GM23338 (cell line): ENCODE measurements at regions not wholly inside any gene's neighbourhood (a gene's known extent, or its start where the extent isn't known, plus 50 kb on each side); places are given as distances from the start of the nearest gene placed in this dataset.

Experiments used
- ATAC-seq: fragments of 200-7000 bp; cut with Tn5 transposase; 3 replicates; pipeline ENCODE4 v1.9.1; 2020
- DNase-seq: peaks from one replicate; pipeline ENCODE4 v3.0.0-alpha.2; 2015; ENCODE audit warnings: low spot score
- H2AFZ ChIP-seq: fragments of 200-600 bp; sonication (generic); 2 replicates; pipeline ENCODE4 v1.8.0; 2016; ENCODE audit warnings: antibody characterized with exemption, mild to moderate bottlenecking, moderate library complexity
- H3F3A ChIP-seq: fragments of 200-600 bp; sonication (generic); replicated peaks from 2 replicates; pipeline ENCODE4 v1.8.0; 2017; ENCODE audit warnings: antibody characterized with exemption, mixed run types, low read depth
- H3K27ac ChIP-seq: fragments of 200-600 bp; sonication (generic); 2 replicates; pipeline ENCODE4 v1.6.1; 2016; ENCODE audit warnings: low read depth
- H3K27me3 ChIP-seq: fragments of 200-600 bp; sonication (generic); 2 replicates; pipeline ENCODE4 v1.8.0; 2016; ENCODE audit warnings: mild to moderate bottlenecking, mixed run types, moderate library complexity; ENCODE audit not compliant: insufficient read depth
- H3K36me3 ChIP-seq: fragments of 200-600 bp; sonication (generic); 2 replicates; pipeline ENCODE4 v1.8.0; 2016; ENCODE audit warnings: mild to moderate bottlenecking; ENCODE audit not compliant: insufficient read depth
- H3K4me1 ChIP-seq: fragments of 200-600 bp; sonication (generic); 2 replicates; pipeline ENCODE4 v1.8.0; 2016; ENCODE audit warnings: mild to moderate bottlenecking, moderate library complexity; ENCODE audit not compliant: insufficient read depth
- H3K4me2 ChIP-seq: fragments of 200-600 bp; sonication (generic); 2 replicates; pipeline ENCODE4 v1.7.1; 2017; ENCODE audit warnings: mixed run types
- H3K4me3 ChIP-seq: fragments of 200-600 bp; sonication (generic); 2 replicates; pipeline ENCODE4 v1.6.1; 2016; ENCODE audit warnings: mixed run types
- H3K79me2 ChIP-seq: fragments of 200-600 bp; sonication (generic); replicated peaks from 2 replicates; pipeline ENCODE4 v1.8.0; 2017; ENCODE audit warnings: mild to moderate bottlenecking; ENCODE audit not compliant: insufficient read depth
- H3K9me2 ChIP-seq: fragments of 200-600 bp; sonication (generic); 2 replicates; pipeline ENCODE4 v1.8.0; 2017; ENCODE audit not compliant: insufficient read depth
- H4K20me1 ChIP-seq: fragments of 200-600 bp; sonication (generic); replicated peaks from 2 replicates; pipeline ENCODE4 v1.8.0; 2017; ENCODE audit warnings: mild to moderate bottlenecking; ENCODE audit not compliant: insufficient read depth
- H3K27ac Mint-ChIP-seq: 2 replicates; pipeline ENCODE4 v1.8.0; 2020; ENCODE audit warnings: inconsistent platforms, mild to moderate bottlenecking, moderate library complexity, mixed read lengths
- H3K27me3 Mint-ChIP-seq: 3 replicates; pipeline ENCODE4 v1.8.0; 2022; ENCODE audit warnings: low read depth, mild to moderate bottlenecking, moderate library complexity, mixed read lengths, inconsistent platforms; ENCODE audit not compliant: insufficient read depth, poor library complexity
- H3K36me3 Mint-ChIP-seq: 3 replicates; pipeline ENCODE4 v1.8.0; 2021; ENCODE audit warnings: low read depth, mild to moderate bottlenecking, inconsistent platforms, moderate library complexity, mixed read lengths
- H3K4me1 Mint-ChIP-seq: 3 replicates; pipeline ENCODE4 v1.8.0; 2020; ENCODE audit warnings: mild to moderate bottlenecking, inconsistent platforms, mixed read lengths
- H3K4me3 Mint-ChIP-seq: 3 replicates; pipeline ENCODE4 v1.8.0; 2021; ENCODE audit warnings: moderate library complexity, mild to moderate bottlenecking, inconsistent platforms, mixed read lengths
- H3K9me3 Mint-ChIP-seq: 3 replicates; pipeline ENCODE4 v1.8.0; 2020; ENCODE audit warnings: moderate library complexity, mild to moderate bottlenecking, inconsistent platforms, mixed read lengths
- CREB1 ChIP-seq: fragments of 250-450 bp; sonication (Bioruptor Pico); IDR thresholded peaks from 2 replicates; pipeline ENCODE4 v1.5.0; 2020; ENCODE audit warnings: low read depth, mild to moderate bottlenecking, moderate library complexity
- EZH2phosphoT487 ChIP-seq: fragments of 200-600 bp; sonication (generic); IDR thresholded peaks from one replicate; pipeline ENCODE4 v1.8.1; 2018; ENCODE audit warnings: antibody characterized with exemption; ENCODE audit not compliant: unreplicated experiment
- NANOG ChIP-seq: IDR thresholded peaks from 2 replicates; pipeline ENCODE4 v1.6.1; 2016; ENCODE audit warnings: antibody characterized with exemption, borderline replicate concordance
- REST ChIP-seq: IDR thresholded peaks from one replicate; pipeline ENCODE4 v1.6.1; 2018; ENCODE audit warnings: antibody characterized with exemption; ENCODE audit not compliant: unreplicated experiment
- ZNF114 ChIP-seq: fragments of 250-450 bp; sonication (Bioruptor Pico); IDR thresholded peaks from 2 replicates; pipeline ENCODE4 v1.5.0; 2020; ENCODE audit warnings: mild to moderate bottlenecking, moderate library complexity
- ZNF331 ChIP-seq: fragments of 250-450 bp; sonication (Bioruptor Pico); IDR thresholded peaks from 2 replicates; pipeline ENCODE4 v1.5.0; 2020; ENCODE audit warnings: low read depth, mild to moderate bottlenecking, moderate library complexity
- ZNF462 ChIP-seq: fragments of 250-450 bp; sonication (Bioruptor Pico); IDR thresholded peaks from 2 replicates; pipeline ENCODE4 v1.5.0; 2020; ENCODE audit warnings: mild to moderate bottlenecking, moderate library complexity

- no peak for TF ChIP-seq NANOG
These were observed 943.8 kb upstream of the TYRP1 start (continued) for GRCh38 chr9:11749396-11749795.

- Histone ChIP-seq H2AFZ (no peak overlapping the region), H3K27ac (no peak overlapping the region), H3K4me1 (no peaks in the 10 kb centered on the region), H3K27me3 (no peaks in the 10 kb centered on the region), H3K4me3 (no peak overlapping the region), H4K20me1 (no peaks in the 10 kb centered on the region), H3K79me2 (no peaks in the 10 kb centered on the region), H3K4me2 (no peak overlapping the region), H3K36me3 (no peaks in the 10 kb centered on the region), H3F3A (no peaks in the 10 kb centered on the region), H3K9me2 (no peaks in the 10 kb centered on the region)
- H3K4me1 Mint-ChIP-seq = no peaks in the 10 kb centered on the region
- no peak overlapping the region for H3K27ac Mint-ChIP-seq
- no peaks in the 10 kb centered on the region for H3K36me3 Mint-ChIP-seq
- no peak for DNase-seq
- no peaks in the 10 kb centered on the region for H3K9me3 Mint-ChIP-seq
- no peak overlapping the region for H3K4me3 Mint-ChIP-seq
- no peaks in the 10 kb centered on the region for H3K27me3 Mint-ChIP-seq
- ATAC-seq = no peak
- TF ChIP-seq CREB1 (no peak), ZNF114 (no peak), REST (no peak), EZH2phosphoT487 (no peak)
These were observed 937.2 kb upstream of the TYRP1 start for GRCh38 chr9:11755951-11756350.

GRCh38 chr9:11757408-11757807 is 935.8 kb upstream of the TYRP1 start:
- no peak for ATAC-seq
- H3K9me3 Mint-ChIP-seq = no peaks in the 10 kb centered on the region

GRCh38 chr9:11758016-11758415 is 935.2 kb upstream of the TYRP1 start:
- H3K27ac ChIP-seq = no peak overlapping the region
- no peaks in the 10 kb centered on the region for H3K27me3 ChIP-seq
- no peaks in the 10 kb centered on the region for H3K79me2 ChIP-seq
- no peak overlapping the region for H2AFZ ChIP-seq
- Mint-ChIP-seq H3K4me1 (no peaks in the 10 kb centered on the region), H3K9me3 (no peaks in the 10 kb centered on the region), H3K36me3 (no peaks in the 10 kb centered on the region), H3K4me3 (no peak overlapping the region), H3K27me3 (no peaks in the 10 kb centered on the region), H3K27ac (no peak overlapping the region)
- DNase-seq (no peak), ATAC-seq (no peak)
- H4K20me1 ChIP-seq = no peaks in the 10 kb centered on the region
- H3K36me3 ChIP-seq = no peaks in the 10 kb centered on the region
- no peak overlapping the region for H3K4me3 ChIP-seq
- no peaks in the 10 kb centered on the region for H3K4me1 ChIP-seq
- no peaks in the 10 kb centered on the region for H3K9me2 ChIP-seq
- H3K4me2 ChIP-seq = no peak overlapping the region
- H3F3A ChIP-seq = no peaks in the 10 kb centered on the region
- no peak for TF ChIP-seq ZNF462 (CRISPR knock-in tag)

More at GRCh38 chr9:11757408-11757807, 935.8 kb upstream of the TYRP1 start:
- no peaks in the 10 kb centered on the region for H3K36me3 Mint-ChIP-seq
- no peaks in the 10 kb centered on the region for H3K36me3 ChIP-seq
- H3K27ac ChIP-seq = no peak overlapping the region
- H3K79me2 ChIP-seq = no peaks in the 10 kb centered on the region
- no peak for TF ChIP-seq ZNF331 (CRISPR knock-in tag)
- TF ChIP-seq NANOG = no peak
- TF ChIP-seq CREB1 = no peak
- no peak overlapping the region for H3K4me2 ChIP-seq
- no peak overlapping the region for H3K4me3 ChIP-seq
- no peaks in the 10 kb centered on the region for H3F3A ChIP-seq
- H3K27me3 ChIP-seq = no peaks in the 10 kb centered on the region
- no peaks in the 10 kb centered on the region for H4K20me1 ChIP-seq
- H3K4me3 Mint-ChIP-seq = no peak overlapping the region
- DNase-seq = no peak
- no peak overlapping the region for H3K27ac Mint-ChIP-seq
- no peaks in the 10 kb centered on the region for H3K4me1 ChIP-seq
- no peaks in the 10 kb centered on the region for H3K4me1 Mint-ChIP-seq
- no peaks in the 10 kb centered on the region for H3K9me2 ChIP-seq
- H3K27me3 Mint-ChIP-seq = no peaks in the 10 kb centered on the region
- no peak overlapping the region for H2AFZ ChIP-seq
